Liver (tissue), 8 donors: ENCODE measurements at regions not wholly inside any gene's neighbourhood (a gene's known extent, or its start where the extent isn't known, plus 50 kb on each side); places are given as distances from the start of the nearest gene placed in this dataset.

Experiments
- DNase-seq: peaks from one replicate; pipeline ENCODE4 v3.0.0-alpha.2; 2017; ENCODE audit warnings: low spot score
- H3K27ac ChIP-seq, 2 donors: one replicate each; pipeline ENCODE4 v1.7.0; 2013; ENCODE audit warnings: inconsistent platforms in 2 of 2, low read length in 2 of 2, control low read depth in 1 of 2, low read depth in 1 of 2, mild to moderate bottlenecking in 1 of 2
- H3K27me3 ChIP-seq, 4 donors: one replicate each; pipeline versions ENCODE4 v1.6.1 to v1.7.0; 2013; ENCODE audit warnings: low read length in 3 of 4, inconsistent platforms in 1 of 4, mild to moderate bottlenecking in 1 of 4, moderate library complexity in 1 of 4; ENCODE audit not compliant: control insufficient read depth in 4 of 4, insufficient read depth in 4 of 4
- H3K36me3 ChIP-seq, 4 donors: one replicate each; pipeline versions ENCODE4 v1.6.1 to v1.7.0; 2013; ENCODE audit warnings: low read length in 3 of 4, mild to moderate bottlenecking in 3 of 4, low read depth in 1 of 4, moderate library complexity in 1 of 4; ENCODE audit not compliant: control insufficient read depth in 4 of 4, insufficient read depth in 3 of 4
- H3K4me1 ChIP-seq, 4 donors: one replicate each; pipeline versions ENCODE4 v1.6.1 to v1.7.0; 2013; ENCODE audit warnings: low read length in 3 of 4, mild to moderate bottlenecking in 3 of 4, moderate library complexity in 1 of 4; ENCODE audit not compliant: control insufficient read depth in 4 of 4, insufficient read depth in 4 of 4
- H3K4me3 ChIP-seq, 3 donors: one replicate each; pipeline versions ENCODE4 v1.6.1 to v1.7.0; 2013; ENCODE audit warnings: low read length in 3 of 3, control low read depth in 1 of 3, low read depth in 1 of 3, mild to moderate bottlenecking in 1 of 3
- H3K9ac ChIP-seq, 2 donors: one replicate each; pipeline ENCODE4 v1.7.0; 2013; ENCODE audit warnings: low read length in 2 of 2, mild to moderate bottlenecking in 2 of 2, moderate library complexity in 2 of 2, control low read depth in 1 of 2, low read depth in 1 of 2
- H3K9me3 ChIP-seq, 4 donors: one replicate each; pipeline versions ENCODE4 v1.6.1 to v1.7.0; 2013; ENCODE audit warnings: low read length in 3 of 4; ENCODE audit not compliant: control insufficient read depth in 4 of 4
- ATF3 ChIP-seq: IDR thresholded peaks from 2 replicates; pipeline ENCODE4 v1.6.1; 2016; ENCODE audit warnings: antibody characterized with exemption
- EGR1 ChIP-seq, 2 donors: IDR thresholded peaks; 2 replicates each; pipeline ENCODE4 v1.6.1; 2016 to 2018; ENCODE audit warnings: antibody characterized with exemption in 2 of 2, low read depth in 2 of 2
- FOXA1 ChIP-seq: IDR thresholded peaks from 2 replicates; pipeline ENCODE4 v1.6.1; 2016; ENCODE audit warnings: antibody characterized with exemption
- FOXA2 ChIP-seq: IDR thresholded peaks from 2 replicates; pipeline ENCODE4 v1.6.1; 2016; ENCODE audit warnings: antibody characterized with exemption
- GABPA ChIP-seq, 2 donors: IDR thresholded peaks in 1 of 2; conservative IDR thresholded peaks in 1 of 2; 2 replicates each; pipeline ENCODE4 v1.6.1; 2016; ENCODE audit warnings: antibody characterized with exemption in 2 of 2, mild to moderate bottlenecking in 1 of 2, moderate library complexity in 1 of 2
- HNF4A ChIP-seq, 2 donors: conservative IDR thresholded peaks; 2 replicates each; pipeline ENCODE4 v1.6.1; 2016; ENCODE audit warnings: antibody characterized with exemption in 2 of 2, mild to moderate bottlenecking in 2 of 2
- HNF4G ChIP-seq: IDR thresholded peaks from 2 replicates; pipeline ENCODE4 v1.6.1; 2016; ENCODE audit warnings: antibody characterized with exemption
- JUND ChIP-seq, 2 donors: IDR thresholded peaks; 2 replicates each; pipeline ENCODE4 v1.6.1; 2016; ENCODE audit warnings: antibody characterized with exemption in 2 of 2
- MAX ChIP-seq: IDR thresholded peaks from 2 replicates; pipeline ENCODE4 v1.6.1; 2016; ENCODE audit warnings: antibody characterized with exemption
- NR2F2 ChIP-seq: IDR thresholded peaks from 2 replicates; pipeline ENCODE4 v1.6.1; 2016; ENCODE audit warnings: antibody characterized with exemption
- RAD21 ChIP-seq, 2 donors: IDR thresholded peaks; 2 replicates each; pipeline ENCODE4 v1.6.1; 2016; ENCODE audit warnings: antibody characterized with exemption in 2 of 2, mild to moderate bottlenecking in 2 of 2
- RXRA ChIP-seq, 2 donors: IDR thresholded peaks; 2 replicates each; pipeline ENCODE4 v1.6.1; 2017 to 2018; ENCODE audit warnings: antibody characterized with exemption in 2 of 2, mild to moderate bottlenecking in 1 of 2
- SP1 ChIP-seq: IDR thresholded peaks from 2 replicates; pipeline ENCODE4 v1.6.1; 2018; ENCODE audit warnings: antibody characterized with exemption, mild to moderate bottlenecking
- TAF1 ChIP-seq: conservative IDR thresholded peaks from 2 replicates; pipeline ENCODE4 v1.6.1; 2016; ENCODE audit warnings: antibody characterized with exemption, mild to moderate bottlenecking
- YY1 ChIP-seq: IDR thresholded peaks from 2 replicates; pipeline ENCODE4 v1.6.1; 2016; ENCODE audit warnings: antibody characterized with exemption, mild to moderate bottlenecking
- ZBTB33 ChIP-seq: IDR thresholded peaks from 2 replicates; pipeline ENCODE4 v1.6.1; 2016; ENCODE audit warnings: antibody characterized with exemption
- WGBS: extraction: QIAGEN DNeasy Blood & Tissue Kit; methylation state at CpG from one replicate; pipeline ENCODE4 v1.1.7; 2013; 5-methylcytosine and 5-hydroxymethylcytosine counted together
- TF ChIP-seq, protein P1 (sequence below): IDR thresholded peaks from 2 replicates; pipeline ENCODE4 v1.6.1; 2016; ENCODE audit warnings: antibody characterized with exemption, mild to moderate bottlenecking
- TF ChIP-seq, protein P2 (sequence below): fragments of 150-350 bp; IDR thresholded peaks from 2 replicates; pipeline ENCODE4 v1.5.1; 2017; ENCODE audit warnings: improper control_type of control experiment, low read depth, low read length; ENCODE audit not compliant: missing input control
- donor health status: healthy.
- donor health status: healthy.
- donor health status: healthy.
- donor health status: healthy.
- donor health status: healthy.

DNA sequence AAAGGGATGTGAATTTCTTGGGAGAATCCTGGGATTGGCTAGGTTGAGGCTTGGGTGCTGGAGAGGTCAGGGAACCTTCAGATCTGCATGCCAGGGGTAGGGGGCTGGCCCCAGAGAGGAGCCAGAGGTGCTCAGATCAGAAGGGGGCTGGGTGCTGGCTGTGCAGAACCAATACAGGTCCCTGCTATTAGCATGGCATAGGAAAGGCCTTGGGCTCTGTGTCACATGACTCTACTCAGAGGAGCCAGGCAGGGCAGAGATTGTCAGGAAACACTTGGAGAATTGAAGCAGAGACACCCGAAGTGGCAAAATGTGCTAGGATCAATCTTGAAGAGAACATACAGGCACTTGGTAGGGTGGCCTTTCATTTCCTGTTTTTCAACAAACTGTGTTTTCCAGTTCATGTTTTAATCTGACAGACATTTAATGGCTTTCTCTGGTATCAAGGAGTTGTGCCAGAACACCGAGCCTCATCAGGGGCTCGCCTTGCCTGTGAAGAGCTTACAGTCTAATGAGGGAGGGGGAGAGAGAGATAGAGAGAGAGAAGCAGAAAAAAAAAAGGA, 498.9 kb downstream of the RPS24 start:
- Histone ChIP-seq H3K4me1 (peaks cover 0 to 21% (median 15%) of the 10 kb centered on the region in 4 donors), H3K27ac (no peak overlapping the region), H3K9ac (no peak overlapping the region), H3K27me3 (peaks cover 0 to 11% (median 0%) of the 10 kb centered on the region in 4 donors), H3K36me3 (no peaks in the 10 kb centered on the region), H3K9me3 (no peaks in the 10 kb centered on the region), H3K4me3 (no peak overlapping the region)
- no peak for DNase-seq
- TF ChIP-seq ZBTB33 (no peak), JUND (IDR thresholded peaks at IDR 0.05) (no peak), RXRA (IDR thresholded peaks at IDR 0.05) (no peak), FOXA1 (no peak), TAF1 (no peak), HNF4A (conservative IDR thresholded peaks at IDR 0.05) (no peak), FOXA2 (no peak), MAX (no peak), RAD21 (IDR thresholded peaks at IDR 0.05) (no peak), SP1 (no peak), EGR1 (IDR thresholded peaks at IDR 0.05; ENCODE audit: low read depth in 2 of 2) (no peak), HNF4G (no peak), NR2F2 (no peak), ATF3 (no peak), YY1 (no peak), GABPA (IDR thresholded peaks at IDR 0.05 in 1 of 2, conservative IDR thresholded peaks at IDR 0.05 in 1 of 2) (no peak)
- TF ChIP-seq, protein P1, sequence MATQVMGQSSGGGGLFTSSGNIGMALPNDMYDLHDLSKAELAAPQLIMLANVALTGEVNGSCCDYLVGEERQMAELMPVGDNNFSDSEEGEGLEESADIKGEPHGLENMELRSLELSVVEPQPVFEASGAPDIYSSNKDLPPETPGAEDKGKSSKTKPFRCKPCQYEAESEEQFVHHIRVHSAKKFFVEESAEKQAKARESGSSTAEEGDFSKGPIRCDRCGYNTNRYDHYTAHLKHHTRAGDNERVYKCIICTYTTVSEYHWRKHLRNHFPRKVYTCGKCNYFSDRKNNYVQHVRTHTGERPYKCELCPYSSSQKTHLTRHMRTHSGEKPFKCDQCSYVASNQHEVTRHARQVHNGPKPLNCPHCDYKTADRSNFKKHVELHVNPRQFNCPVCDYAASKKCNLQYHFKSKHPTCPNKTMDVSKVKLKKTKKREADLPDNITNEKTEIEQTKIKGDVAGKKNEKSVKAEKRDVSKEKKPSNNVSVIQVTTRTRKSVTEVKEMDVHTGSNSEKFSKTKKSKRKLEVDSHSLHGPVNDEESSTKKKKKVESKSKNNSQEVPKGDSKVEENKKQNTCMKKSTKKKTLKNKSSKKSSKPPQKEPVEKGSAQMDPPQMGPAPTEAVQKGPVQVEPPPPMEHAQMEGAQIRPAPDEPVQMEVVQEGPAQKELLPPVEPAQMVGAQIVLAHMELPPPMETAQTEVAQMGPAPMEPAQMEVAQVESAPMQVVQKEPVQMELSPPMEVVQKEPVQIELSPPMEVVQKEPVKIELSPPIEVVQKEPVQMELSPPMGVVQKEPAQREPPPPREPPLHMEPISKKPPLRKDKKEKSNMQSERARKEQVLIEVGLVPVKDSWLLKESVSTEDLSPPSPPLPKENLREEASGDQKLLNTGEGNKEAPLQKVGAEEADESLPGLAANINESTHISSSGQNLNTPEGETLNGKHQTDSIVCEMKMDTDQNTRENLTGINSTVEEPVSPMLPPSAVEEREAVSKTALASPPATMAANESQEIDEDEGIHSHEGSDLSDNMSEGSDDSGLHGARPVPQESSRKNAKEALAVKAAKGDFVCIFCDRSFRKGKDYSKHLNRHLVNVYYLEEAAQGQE, result no peak
- WGBS, result 75% methylated on average over 3 of the region's 3 CpGs

DNA sequence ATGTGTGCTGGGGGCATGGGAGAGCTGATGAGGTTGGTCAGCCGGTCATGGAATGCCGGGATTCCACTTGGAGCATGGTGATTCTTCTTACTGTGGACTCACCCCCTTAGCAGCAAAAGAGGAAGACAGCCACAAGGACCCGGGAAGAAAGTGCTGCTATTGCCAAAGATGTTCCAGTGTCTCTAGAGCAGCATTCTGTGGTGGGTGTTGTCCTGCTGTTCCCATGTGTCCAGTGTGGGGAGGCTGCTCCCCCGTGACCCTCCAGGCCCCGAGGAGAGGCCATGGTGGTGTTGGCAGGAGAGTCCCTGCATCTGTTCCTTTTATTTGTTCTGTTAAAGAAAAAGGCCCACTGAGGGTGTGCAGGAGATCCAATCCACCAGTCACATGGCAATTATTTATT, 499.4 kb downstream of the RPS24 start:
- WGBS, result 71% methylated on average over 5 of the region's 5 CpGs
- TF ChIP-seq JUND (IDR thresholded peaks at IDR 0.05) (no peak), NR2F2 (no peak), MAX (no peak), RAD21 (IDR thresholded peaks at IDR 0.05) (no peak), YY1 (no peak), SP1 (no peak), FOXA2 (no peak), ATF3 (no peak), HNF4G (no peak), FOXA1 (no peak), TAF1 (no peak)
- TF ChIP-seq, protein P2, sequence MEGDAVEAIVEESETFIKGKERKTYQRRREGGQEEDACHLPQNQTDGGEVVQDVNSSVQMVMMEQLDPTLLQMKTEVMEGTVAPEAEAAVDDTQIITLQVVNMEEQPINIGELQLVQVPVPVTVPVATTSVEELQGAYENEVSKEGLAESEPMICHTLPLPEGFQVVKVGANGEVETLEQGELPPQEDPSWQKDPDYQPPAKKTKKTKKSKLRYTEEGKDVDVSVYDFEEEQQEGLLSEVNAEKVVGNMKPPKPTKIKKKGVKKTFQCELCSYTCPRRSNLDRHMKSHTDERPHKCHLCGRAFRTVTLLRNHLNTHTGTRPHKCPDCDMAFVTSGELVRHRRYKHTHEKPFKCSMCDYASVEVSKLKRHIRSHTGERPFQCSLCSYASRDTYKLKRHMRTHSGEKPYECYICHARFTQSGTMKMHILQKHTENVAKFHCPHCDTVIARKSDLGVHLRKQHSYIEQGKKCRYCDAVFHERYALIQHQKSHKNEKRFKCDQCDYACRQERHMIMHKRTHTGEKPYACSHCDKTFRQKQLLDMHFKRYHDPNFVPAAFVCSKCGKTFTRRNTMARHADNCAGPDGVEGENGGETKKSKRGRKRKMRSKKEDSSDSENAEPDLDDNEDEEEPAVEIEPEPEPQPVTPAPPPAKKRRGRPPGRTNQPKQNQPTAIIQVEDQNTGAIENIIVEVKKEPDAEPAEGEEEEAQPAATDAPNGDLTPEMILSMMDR, result no peak
- H3K9me3 ChIP-seq, result no peaks in the 10 kb centered on the region
- no peak overlapping the region for H3K4me3 ChIP-seq
- H3K27ac ChIP-seq, result no peak overlapping the region
- H3K4me1 ChIP-seq, result peaks cover 0 to 21% (median 15%) of the 10 kb centered on the region in 4 donors
- no peaks in the 10 kb centered on the region for H3K36me3 ChIP-seq
- DNase-seq, result no peak
- H3K27me3 ChIP-seq, result peaks cover 0 to 11% (median 0%) of the 10 kb centered on the region in 4 donors
- no peak overlapping the region for H3K9ac ChIP-seq
